Neuron (in vitro differentiated cells): ENCODE measurements at regions not wholly inside any gene's neighbourhood (a gene's known extent, or its start where the extent isn't known, plus 50 kb on each side); places are given as distances from the start of the nearest gene placed in this dataset.

ENCODE experiments used
- H2AFZ ChIP-seq: one replicate; pipeline ENCODE4 v1.6.1; 2013; ENCODE audit warnings: low read depth, mild to moderate bottlenecking, inconsistent platforms, low read length, moderate library complexity
- H3K27me3 ChIP-seq: one replicate; pipeline ENCODE4 v1.6.1; 2013; ENCODE audit warnings: low read length; ENCODE audit not compliant: insufficient read depth
- H3K36me3 ChIP-seq: one replicate; pipeline ENCODE4 v1.6.1; 2013; ENCODE audit warnings: low read length; ENCODE audit not compliant: insufficient read depth
- H3K4me1 ChIP-seq: one replicate; pipeline ENCODE4 v1.6.1; 2013; ENCODE audit warnings: low read length; ENCODE audit not compliant: insufficient read depth
- H3K4me3 ChIP-seq: 2 replicates; pipeline ENCODE4 v1.5.1; 2013; ENCODE audit warnings: mild to moderate bottlenecking, low read length, moderate library complexity
- H3K9me3 ChIP-seq: one replicate; pipeline ENCODE4 v1.6.1; 2013; ENCODE audit warnings: low read length

- Histone ChIP-seq H3K36me3 (no peaks in the 10 kb centered on the region), H3K4me1 (no peaks in the 10 kb centered on the region), H2AFZ (no peak overlapping the region), H3K4me3 (no peak overlapping the region), H3K9me3 (no peaks in the 10 kb centered on the region), H3K27me3 (no peaks in the 10 kb centered on the region)
Observed at GRCh38 chr4:155539746-155540145, 126.9 kb upstream of the GUCY1A1 start.

- Histone ChIP-seq H3K4me1 (no peaks in the 10 kb centered on the region), H3K9me3 (no peaks in the 10 kb centered on the region), H3K27me3 (no peaks in the 10 kb centered on the region), H3K4me3 (no peak overlapping the region), H3K36me3 (no peaks in the 10 kb centered on the region), H2AFZ (no peak overlapping the region)
Observed at GRCh38 chr4:155535802-155536454, 130.7 kb upstream of the GUCY1A1 start.

- H2AFZ ChIP-seq: no peak overlapping the region
- no peaks in the 10 kb centered on the region for H3K9me3 ChIP-seq
- H3K4me1 ChIP-seq: no peaks in the 10 kb centered on the region
- H3K4me3 ChIP-seq: no peak overlapping the region
- H3K36me3 ChIP-seq: no peaks in the 10 kb centered on the region
- no peaks in the 10 kb centered on the region for H3K27me3 ChIP-seq
Observed at GRCh38 chr4:155532373-155533085, 134.1 kb upstream of the GUCY1A1 start.

- no peak overlapping the region for H2AFZ ChIP-seq
- H3K36me3 ChIP-seq: no peaks in the 10 kb centered on the region
- H3K27me3 ChIP-seq: no peaks in the 10 kb centered on the region
- no peaks in the 10 kb centered on the region for H3K4me1 ChIP-seq
- H3K9me3 ChIP-seq: no peaks in the 10 kb centered on the region
- no peak overlapping the region for H3K4me3 ChIP-seq
Observed at GRCh38 chr4:155530857-155531256, 135.8 kb upstream of the GUCY1A1 start.

- H3K4me1 ChIP-seq: no peaks in the 10 kb centered on the region
- H3K27me3 ChIP-seq: no peaks in the 10 kb centered on the region
- H2AFZ ChIP-seq: no peak overlapping the region
- H3K9me3 ChIP-seq: no peaks in the 10 kb centered on the region
- H3K36me3 ChIP-seq: no peaks in the 10 kb centered on the region
- no peak overlapping the region for H3K4me3 ChIP-seq
Observed at GRCh38 chr4:155530290-155530689, 136.4 kb upstream of the GUCY1A1 start.

- Histone ChIP-seq H3K36me3 (no peaks in the 10 kb centered on the region), H3K27me3 (no peaks in the 10 kb centered on the region), H3K4me3 (no peak overlapping the region), H2AFZ (no peak overlapping the region), H3K4me1 (no peaks in the 10 kb centered on the region), H3K9me3 (no peaks in the 10 kb centered on the region)
Observed at GRCh38 chr4:155529716-155530115, 136.9 kb upstream of the GUCY1A1 start.

GRCh38 chr4:155529272-155529671, 137.4 kb upstream of the GUCY1A1 start:
- H3K27me3 ChIP-seq: no peaks in the 10 kb centered on the region
- no peaks in the 10 kb centered on the region for H3K36me3 ChIP-seq
- H3K4me3 ChIP-seq: no peak overlapping the region
- no peaks in the 10 kb centered on the region for H3K4me1 ChIP-seq
- H2AFZ ChIP-seq: no peak overlapping the region
- H3K9me3 ChIP-seq: no peaks in the 10 kb centered on the region

- no peaks in the 10 kb centered on the region for H3K27me3 ChIP-seq
- H2AFZ ChIP-seq: no peak overlapping the region
- no peaks in the 10 kb centered on the region for H3K9me3 ChIP-seq
- H3K4me1 ChIP-seq: no peaks in the 10 kb centered on the region
- no peaks in the 10 kb centered on the region for H3K36me3 ChIP-seq
- no peak overlapping the region for H3K4me3 ChIP-seq
Observed at GRCh38 chr4:155526452-155527169, 140.0 kb upstream of the GUCY1A1 start.

GRCh38 chr4:155524926-155525455, 141.7 kb upstream of the GUCY1A1 start:
- Histone ChIP-seq H3K4me3 (no peak overlapping the region), H3K9me3 (no peaks in the 10 kb centered on the region), H3K36me3 (no peaks in the 10 kb centered on the region), H2AFZ (no peak overlapping the region), H3K27me3 (no peaks in the 10 kb centered on the region), H3K4me1 (no peaks in the 10 kb centered on the region)

GRCh38 chr4:155523358-155523757, 143.3 kb upstream of the GUCY1A1 start:
- Histone ChIP-seq H3K4me3 (no peak overlapping the region), H2AFZ (no peak overlapping the region), H3K9me3 (no peaks in the 10 kb centered on the region), H3K4me1 (no peaks in the 10 kb centered on the region), H3K27me3 (no peaks in the 10 kb centered on the region), H3K36me3 (no peaks in the 10 kb centered on the region)

- no peak overlapping the region for H2AFZ ChIP-seq
- no peaks in the 10 kb centered on the region for H3K9me3 ChIP-seq
- no peaks in the 10 kb centered on the region for H3K36me3 ChIP-seq
- H3K4me1 ChIP-seq: no peaks in the 10 kb centered on the region
- H3K27me3 ChIP-seq: no peaks in the 10 kb centered on the region
- no peak overlapping the region for H3K4me3 ChIP-seq
Observed at GRCh38 chr4:155522201-155522600, 144.4 kb upstream of the GUCY1A1 start.

GRCh38 chr4:155521382-155521781, 144.6 kb upstream of the MAP9 start:
- Histone ChIP-seq H2AFZ (no peak overlapping the region), H3K36me3 (no peaks in the 10 kb centered on the region), H3K4me1 (no peaks in the 10 kb centered on the region), H3K9me3 (no peaks in the 10 kb centered on the region), H3K27me3 (no peaks in the 10 kb centered on the region), H3K4me3 (no peak overlapping the region)

- Histone ChIP-seq H3K9me3 (no peaks in the 10 kb centered on the region), H2AFZ (no peak overlapping the region), H3K4me3 (no peak overlapping the region), H3K36me3 (no peaks in the 10 kb centered on the region), H3K27me3 (no peaks in the 10 kb centered on the region), H3K4me1 (no peaks in the 10 kb centered on the region)
Observed at GRCh38 chr4:155515444-155516075, 138.8 kb upstream of the MAP9 start.
